IPS-NIHi11 (cell line): ENCODE measurements at regions not wholly inside any gene's neighbourhood (a gene's known extent, or its start where the extent isn't known, plus 50 kb on each side); places are given as distances from the start of the nearest gene placed in this dataset.
"Not testable (repeated sequence)": the region's sequence is repeated elsewhere in the genome, so short reads cannot be mapped to it uniquely, and the experiment has no call there.

Source experiments
- DNase-seq: peaks from one replicate; pipeline ENCODE4 v3.0.0; 2012; ENCODE audit warnings: mixed read lengths, low spot score

DNA sequence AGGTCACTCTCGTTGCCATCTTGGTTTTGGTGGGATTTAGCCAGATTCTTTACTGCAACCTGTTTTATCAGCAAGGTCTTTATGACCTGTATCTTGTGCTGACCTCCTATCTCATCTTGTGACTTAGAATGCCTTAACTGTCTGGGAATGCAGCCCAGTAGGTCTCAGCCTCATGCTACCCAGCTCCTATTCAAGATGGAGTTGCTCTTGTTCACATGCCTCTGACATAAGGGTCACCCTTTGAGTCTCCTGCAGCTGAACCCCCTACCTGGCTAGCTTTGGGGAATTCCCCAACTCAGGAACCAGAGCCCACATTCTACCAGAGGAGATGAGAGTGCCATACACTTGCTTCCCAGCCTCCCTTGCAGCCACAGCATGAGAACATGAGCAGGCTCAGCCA is 123.0 kb upstream of the ARHGEF3 start:
- not testable (repeated sequence) for DNase-seq

DNA sequence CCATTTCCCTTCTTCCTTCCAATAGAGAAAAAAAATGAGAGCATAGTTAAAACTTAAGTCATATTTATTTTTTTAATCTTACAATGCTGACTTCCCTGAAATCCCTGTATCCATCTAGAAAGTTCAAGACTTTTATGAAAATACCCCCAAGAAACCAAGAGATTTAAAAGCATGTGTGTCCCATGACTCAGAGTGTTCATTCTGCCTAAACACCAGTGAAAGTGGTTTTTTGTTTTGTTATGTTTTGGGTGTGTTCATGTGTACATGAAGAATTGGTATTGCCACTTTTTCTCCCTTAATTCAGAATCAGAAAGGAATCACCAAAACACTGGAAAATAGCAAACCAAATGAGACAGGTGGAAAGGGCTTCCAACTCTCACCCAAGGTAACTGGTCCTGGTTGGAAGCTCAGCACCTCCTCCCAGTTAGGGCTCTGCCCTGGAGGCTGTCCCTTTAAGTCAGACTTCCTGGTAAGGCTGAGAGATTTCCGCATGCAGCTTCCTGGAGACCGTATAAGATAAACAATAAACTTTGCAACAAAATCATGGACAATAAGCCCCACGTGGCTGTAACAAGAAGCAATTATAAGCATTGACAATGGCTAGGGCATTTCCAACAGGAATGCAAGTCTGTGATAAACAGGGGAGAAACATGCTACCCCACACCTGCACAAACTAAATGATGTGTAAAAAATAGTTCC is 121.9 kb upstream of the ARHGEF3 start:
- DNase-seq = peak; percentile 52

DNA sequence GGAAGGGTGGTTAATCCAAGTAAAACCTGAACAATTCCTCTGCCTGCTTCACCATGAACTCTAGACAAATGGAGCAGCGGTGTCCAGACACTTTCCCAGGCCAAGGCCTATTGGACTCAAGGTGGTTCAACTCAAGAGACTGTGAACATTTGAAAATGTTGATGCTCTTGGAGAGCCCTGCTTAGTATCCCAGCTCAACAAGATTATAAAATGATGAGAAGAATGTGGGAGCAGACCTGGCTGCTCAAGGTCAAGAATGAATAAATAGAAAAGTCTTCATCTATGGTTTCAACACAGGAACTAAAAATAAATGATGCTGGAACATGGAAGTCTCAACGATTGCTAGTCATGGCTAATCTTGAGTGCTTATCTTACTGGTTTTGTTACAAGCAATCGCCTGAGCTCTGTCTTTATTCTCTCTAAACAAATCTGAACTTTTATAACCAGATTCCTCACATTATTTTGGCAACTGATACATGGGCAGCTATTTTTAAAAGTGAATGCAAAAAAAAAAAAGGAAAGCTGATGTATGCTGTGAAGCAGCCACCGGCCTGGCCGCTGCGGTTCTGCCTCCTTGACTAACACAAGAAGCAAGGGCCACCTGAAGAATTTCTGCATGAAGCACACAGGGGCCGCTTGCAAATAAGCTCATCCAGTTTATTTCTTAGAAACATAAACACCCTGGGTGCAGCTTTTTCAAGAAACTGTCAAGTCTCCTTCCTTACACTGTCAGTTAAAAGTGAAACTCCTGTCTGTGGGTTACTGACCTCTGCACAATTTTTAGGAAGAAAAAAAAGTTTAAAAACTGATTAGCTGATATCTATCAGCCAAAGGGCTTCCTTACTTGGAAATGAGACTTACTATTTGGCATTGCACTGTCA is 120.1 kb upstream of the ARHGEF3 start:
- DNase-seq = no peak

DNA sequence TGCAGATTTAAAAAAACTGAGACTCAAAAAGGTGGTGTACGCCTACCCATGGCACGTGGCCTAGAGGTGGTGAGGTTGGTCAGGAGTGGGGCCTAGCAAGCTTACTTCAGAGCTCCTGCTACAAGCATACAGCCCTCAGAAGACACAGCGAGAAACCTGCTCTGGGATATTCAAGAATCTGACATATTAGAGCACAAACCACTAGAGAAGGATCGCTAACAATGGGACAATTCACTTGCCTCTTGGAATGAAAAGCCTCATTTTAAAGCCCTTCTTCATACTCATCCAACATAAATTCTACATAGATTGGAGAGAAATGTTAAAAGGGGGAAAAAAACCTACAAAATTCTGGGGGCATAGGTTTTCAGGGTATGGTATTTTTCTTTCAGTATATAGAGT is 118.0 kb upstream of the ARHGEF3 start:
- DNase-seq = no peak

DNA sequence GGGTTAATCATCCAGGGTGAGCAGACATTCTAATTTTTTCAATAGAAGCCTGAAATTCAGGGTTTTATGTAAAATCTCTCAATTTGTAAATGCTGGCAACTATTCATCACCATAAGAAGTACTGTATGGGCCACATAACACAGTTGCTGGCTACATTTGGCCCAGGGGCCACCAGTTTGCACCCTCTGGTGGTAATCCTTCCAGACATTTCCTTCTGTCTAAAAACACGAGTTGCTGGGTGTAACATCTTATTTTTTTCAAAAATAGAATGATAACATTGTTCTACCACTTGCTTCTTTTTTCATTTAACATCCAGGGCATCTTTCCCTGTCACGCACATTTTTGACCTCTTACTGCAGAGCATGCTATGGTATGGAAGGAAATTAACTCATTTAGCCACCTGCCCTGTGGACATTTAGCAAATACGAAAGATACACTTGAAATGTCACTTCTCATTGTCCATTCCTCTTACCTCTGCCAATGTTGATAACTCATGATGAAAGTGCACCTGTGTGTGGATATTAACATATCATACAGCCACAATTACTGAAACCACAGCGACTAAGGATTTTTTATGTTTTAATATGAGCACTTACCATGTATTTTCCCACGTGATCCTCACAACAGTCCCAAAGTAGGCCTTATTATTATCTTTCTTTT is 117.5 kb upstream of the ARHGEF3 start:
- no peak for DNase-seq

DNA sequence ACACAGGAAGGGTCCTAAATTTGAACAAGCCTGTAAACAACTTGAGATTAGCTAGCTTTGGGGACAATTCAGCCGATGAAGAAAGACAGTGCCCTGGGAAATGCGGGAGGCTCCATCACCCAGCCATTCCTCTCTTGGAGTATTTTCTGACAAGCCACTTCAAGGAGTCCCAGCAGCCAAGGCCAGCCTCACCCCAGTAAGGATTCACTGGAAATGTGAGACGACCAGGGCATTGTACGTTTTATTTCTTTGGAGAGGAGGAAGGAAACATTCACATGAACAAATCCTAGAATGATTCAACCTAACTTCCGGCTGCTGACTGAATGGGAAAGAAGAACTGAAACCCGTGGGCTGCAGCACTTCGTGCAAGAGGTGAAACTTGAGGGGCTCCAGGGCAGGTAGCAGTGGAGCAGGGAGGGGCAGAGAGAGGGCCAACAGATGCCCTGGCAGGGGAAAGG is 116.4 kb upstream of the ARHGEF3 start:
- DNase-seq = no peak

DNA sequence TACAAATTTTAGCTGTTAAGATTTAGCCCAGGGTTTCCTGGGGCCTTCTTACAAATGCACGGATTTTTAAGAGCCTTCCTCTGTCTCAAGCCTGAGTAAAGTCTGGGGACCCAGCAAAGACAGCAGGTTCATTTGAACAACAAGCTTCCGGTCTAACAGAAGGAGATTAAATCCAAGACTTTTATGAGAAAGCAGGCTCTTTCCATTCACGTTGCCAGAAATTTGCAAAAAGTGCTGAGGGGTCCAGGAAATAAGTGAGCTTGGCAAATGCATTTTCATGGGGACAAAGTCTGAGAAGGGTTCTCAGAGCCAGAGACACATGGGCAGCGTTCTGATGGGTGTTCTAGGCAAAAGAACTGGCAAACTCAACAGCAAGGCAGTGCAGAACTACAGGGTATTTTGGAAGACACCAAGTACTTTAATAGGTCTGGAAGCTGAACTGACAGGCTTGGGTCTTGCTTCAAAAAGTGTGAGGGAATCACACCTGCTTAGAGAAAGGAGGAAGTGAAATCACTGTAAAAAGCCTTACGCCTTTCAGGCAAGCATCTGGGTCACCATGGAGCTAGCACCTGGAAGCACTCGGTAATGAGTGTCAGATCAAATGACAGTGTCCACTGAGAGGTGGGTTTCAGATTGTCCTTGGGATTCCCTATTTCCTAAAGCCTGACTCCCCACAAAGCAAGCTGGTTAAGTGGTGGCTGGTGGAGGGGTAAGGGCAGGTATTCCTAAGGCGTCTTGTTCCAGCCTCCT is 115.8 kb upstream of the ARHGEF3 start:
- no peak for DNase-seq

DNA sequence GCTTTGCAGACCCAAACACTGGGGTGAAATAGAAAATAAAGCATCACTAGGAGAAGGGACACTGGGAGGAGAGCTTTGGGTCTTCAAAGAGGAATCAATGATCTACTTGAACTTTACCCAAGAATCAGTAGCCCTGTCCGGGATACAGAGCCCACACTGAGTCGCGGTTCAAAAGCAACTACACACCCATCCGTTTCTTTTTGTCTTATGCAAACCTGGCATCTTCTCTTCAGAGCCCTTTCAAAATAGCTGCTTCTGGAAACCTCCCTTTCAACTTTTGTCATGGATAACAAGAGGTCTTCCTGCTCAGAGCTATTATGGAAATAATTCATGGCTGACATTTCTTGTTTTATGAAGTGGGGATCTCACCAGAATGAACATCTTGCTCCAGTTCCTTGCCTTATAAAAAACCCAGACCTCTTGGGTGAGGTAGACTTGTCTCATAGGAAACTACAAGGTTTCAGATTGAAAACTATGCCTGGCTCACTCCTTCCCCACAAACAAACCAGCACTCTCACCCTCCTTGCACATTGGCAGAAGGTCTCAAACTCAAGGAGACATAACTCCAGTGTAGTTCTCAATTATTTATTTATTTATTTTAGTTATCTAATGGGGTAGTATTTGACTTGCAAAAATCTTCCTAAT is 115.1 kb upstream of the ARHGEF3 start:
- DNase-seq = no peak

DNA sequence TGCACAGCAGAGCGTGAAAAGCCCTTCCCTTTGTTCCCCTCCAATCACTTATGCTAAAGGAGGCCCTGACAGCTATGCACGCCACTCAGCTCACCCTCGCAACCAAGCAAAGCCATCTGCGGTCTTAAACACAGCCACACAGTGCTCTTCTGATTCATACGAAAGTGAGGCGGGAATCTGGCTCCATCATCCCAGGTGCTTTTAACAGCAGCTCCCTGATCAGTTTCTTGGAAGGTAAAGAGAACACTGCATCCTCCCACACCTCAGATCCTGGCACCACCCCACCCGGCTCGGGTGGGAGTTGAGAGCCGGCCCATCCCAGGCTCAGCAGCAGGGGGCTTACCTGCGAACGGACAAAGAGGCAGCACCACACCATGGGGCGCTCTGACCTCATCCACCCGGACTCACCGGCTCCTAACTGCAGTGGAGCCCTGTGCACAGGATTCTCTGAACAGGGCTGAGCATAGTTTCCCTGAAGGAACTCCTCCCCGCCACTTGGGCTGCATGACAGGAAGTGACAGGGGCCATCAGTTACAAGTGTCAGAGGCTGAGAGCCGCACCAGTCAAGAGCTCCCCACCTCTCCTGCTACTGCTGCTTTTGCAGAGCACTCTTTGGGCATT is 114.3 kb upstream of the ARHGEF3 start:
- DNase-seq = peak; percentile 30

DNA sequence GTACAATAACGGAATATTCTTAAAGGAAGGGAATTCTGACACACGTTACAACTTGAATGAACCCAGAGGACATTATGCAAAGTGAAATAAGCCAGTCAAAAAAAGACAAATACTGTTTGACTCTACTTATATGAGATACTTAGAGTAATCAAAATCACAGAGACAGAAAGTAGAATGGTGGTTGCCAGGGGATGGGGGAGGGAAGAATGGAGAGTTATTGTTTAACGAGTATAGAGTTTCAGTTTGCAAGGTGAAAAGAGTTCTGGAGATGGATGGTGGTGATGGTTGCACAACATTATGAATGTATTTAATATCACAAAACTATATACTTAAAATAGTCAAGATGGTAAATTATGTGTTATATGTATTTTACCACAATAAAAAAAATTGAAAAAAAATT is 112.9 kb upstream of the ARHGEF3 start:
- no peak for DNase-seq

DNA sequence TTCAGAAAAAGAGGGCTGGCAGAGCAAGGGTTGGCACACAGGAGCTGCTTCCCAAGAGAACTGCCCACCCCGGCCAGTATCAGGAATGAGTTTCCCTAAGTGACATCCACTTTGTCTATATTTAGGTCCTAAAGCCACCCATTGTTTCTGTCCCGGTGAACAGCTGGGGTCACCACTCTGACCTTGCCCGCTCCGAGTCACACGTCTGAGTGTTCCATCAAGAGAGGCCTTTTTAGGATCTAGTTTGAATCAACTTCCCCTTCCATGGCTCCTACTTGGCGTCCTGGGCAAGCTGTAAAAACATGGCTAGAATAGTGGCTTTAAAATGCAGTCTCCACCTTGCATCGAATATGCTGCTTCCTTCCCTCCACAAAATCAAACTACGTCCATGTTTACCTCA is 109.6 kb upstream of the ARHGEF3 start:
- DNase-seq = no peak

DNA sequence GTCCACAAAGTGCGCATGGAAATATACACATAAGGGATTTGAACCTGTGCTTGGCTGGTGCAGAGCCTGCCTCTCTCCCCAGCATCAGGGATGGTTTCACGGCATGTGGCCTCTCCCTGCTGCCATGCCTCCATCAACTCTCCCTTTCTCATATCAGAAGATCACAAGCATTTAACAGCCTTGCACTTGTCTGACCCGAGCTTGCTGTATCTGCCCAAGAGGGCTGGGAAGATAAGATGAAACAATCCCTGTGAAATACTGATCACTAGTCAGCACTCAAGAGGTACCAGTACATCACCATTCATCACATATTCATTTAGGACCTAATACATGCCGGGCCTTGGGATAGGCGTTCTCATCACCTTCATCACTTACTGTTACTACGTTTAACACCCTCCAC is 107.6 kb upstream of the ARHGEF3 start:
- DNase-seq = no peak

DNA sequence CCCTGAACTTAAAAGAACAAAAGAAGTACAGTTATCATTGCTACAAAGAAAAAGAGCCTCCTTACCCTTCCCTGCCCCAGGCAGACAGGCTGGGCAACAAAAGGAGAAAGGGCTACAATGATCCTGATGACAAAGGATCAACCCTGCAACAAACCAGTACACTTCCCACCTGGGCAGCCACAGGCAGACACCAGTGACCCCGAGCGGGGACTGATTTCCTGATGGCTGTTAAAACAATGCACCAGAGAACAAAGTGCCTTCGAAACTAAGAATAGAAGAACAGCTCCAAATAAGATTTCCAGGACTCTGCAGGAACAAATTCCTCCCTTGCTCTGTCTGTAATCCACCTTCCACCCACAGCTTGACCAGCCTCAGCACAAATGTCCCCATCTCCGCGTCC is 106.3 kb upstream of the ARHGEF3 start:
- no peak for DNase-seq

DNA sequence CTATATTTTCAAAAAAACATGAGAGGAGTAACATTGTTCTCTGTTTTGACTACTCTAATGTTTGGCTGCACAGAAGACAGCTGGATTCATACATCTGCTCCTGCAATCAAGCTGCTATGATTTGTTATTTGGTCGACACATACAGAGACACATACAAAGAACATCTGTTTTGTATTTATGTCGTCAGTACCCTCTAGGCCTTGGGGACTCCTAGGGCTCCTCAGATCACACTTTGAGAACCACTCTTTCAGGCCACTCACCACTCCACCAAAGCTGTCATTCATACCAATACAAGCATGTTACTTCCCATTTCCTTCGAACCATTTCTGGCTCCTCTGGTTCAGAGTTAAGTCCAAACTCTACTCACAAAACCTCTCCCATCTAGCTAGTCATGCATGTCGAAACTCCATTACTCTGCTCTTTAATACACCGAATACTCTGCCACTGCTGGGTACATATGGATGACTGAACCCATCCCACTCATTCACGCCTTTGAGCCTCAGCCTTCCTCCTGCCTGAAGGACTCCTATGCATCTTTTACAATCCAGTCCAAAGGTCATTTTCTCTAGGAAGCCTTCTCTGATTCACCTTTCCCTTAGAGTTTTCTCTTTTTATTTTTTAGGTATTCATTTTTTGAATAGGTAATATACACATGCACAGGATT is 102.9 kb upstream of the ARHGEF3 start:
- DNase-seq = no peak

DNA sequence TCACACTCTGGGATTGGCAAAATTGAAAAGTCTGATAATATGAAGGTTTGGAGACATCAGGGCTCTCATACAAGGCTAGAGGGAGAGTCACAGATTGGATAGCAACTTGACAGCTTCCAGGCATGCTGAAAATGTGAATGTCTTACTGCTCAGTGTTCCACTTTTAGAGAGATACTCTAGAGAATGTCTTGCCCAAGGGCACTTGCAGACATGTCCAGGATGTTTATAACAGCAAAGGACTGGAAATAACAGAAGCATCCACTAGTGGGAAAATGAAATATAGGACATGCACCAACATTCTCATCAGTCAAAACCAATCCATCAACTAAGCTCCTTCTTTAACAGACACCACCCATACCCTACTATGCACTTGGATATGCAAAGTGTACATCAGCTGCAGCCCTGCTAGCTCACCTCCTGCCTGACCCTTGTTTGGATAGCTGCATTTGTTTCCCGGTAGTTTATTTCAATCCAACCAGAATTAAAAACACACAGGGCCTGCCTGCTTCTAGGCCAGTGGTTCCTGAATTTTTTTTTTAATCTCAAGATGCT is 101.6 kb upstream of the ARHGEF3 start:
- DNase-seq = no peak

DNA sequence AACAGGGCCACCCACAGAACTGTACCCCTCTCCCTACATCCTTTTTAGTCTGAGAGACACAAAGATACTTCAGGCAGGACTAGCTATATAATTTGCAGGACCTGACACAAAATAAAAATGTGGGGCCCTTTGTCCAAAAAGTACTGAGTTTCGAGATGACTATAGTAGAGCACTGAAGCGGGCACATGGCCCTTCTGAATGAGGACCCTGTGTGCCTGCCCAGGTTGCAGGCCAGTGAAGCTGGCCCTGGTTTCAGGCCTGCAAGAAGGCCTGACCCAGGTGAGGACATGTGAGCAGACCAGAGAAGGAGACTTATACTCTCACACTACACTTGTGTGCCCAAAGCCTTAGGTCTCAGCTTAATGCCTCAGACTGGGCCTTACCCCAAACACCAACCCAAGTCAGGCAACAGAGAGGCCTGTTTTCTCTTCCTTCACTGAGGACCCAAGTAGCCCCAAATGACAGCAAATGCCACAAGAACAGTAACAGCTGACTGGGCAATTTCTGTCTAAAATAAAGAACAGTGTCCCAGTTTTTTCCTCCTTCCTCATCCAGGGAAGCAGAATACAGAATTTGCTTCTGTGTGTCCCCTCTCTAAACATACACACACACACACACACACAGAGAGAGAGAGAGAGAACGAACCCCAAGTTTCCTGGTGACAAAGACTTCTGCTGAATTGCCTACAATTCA is 100.9 kb upstream of the ARHGEF3 start:
- DNase-seq = no peak

DNA sequence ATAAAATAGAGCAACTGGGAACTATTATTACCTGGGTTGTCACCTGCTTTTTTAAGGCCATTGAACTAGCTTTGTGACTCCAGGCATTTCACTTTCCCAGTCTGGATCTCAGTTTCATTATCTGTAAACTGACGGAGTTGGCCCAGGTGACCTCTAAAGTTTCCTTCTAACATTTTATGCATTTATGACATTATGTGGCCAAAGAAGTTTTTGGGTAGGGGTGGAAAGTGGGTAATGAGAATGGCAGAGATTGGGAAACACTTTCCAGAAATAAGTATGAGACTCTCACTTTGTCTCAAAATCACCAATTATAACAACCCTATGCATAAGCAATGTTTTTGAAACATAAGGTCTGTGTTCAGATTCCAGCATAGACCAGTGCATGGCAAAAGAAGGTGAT is 99.1 kb upstream of the ARHGEF3 start:
- DNase-seq = no peak

DNA sequence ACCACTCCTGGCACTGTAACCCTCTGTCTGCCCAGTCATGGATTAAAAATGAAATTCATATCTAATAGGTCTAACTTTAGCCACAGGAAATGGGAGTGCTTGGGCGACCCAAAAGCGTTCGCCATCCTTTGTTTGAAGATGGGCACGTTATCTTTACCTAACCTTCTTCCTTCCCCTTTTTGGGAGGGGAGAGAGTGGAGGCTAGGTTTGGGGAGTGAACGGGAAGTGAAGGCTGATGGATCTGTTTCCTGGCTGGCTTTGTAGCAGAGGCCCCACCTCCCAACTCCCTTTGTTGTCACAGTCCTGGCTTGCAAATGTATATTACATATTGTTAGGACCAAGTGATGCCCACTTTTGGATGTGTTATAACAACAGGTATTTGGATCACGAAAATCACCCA is 98.1 kb upstream of the ARHGEF3 start:
- DNase-seq = no peak

DNA sequence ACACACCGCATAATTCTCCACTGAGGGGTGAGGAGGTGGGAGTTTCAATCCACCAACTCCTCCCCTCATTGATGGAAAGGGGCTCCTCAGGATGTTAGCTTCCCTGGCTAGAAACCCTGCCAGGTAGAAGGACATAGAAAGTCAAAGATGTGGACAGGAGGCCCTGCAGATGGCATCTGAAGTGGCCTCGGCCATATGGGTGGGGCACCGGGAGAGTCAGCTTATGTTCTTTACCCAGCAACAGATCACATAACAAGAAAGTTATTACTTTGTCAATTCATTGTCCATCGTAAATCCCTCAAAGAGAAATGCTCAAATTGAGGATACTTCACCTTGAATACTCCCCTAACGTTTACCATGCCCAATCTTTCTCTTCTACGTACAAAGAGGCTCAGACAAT is 97.3 kb upstream of the ARHGEF3 start:
- DNase-seq = no peak

DNA sequence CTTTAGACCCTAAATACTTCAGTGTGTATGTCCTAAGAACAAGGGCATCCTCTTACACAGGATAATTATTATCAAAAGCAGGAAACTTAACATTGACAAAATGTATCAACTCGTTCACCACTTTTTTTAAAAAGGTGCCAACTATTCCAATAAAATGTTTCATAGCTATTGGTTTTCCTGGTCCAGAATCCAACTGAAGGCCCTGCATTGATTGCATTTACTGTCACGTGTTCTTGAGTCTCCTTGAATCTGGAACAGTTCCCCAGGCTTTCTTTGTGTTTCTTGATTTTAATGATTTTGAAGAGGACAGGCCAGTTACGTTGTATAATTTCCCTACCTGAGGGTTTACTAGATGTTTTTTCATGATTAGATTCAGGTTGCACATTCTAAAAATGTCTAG is 94.6 kb upstream of the ARHGEF3 start:
- no peak for DNase-seq
